ENCODE measurements at regions not wholly inside any gene's neighbourhood (a gene's known extent, or its start where the extent isn't known, plus 50 kb on each side); places are given as distances from the start of the nearest gene placed in this dataset.

DNA sequence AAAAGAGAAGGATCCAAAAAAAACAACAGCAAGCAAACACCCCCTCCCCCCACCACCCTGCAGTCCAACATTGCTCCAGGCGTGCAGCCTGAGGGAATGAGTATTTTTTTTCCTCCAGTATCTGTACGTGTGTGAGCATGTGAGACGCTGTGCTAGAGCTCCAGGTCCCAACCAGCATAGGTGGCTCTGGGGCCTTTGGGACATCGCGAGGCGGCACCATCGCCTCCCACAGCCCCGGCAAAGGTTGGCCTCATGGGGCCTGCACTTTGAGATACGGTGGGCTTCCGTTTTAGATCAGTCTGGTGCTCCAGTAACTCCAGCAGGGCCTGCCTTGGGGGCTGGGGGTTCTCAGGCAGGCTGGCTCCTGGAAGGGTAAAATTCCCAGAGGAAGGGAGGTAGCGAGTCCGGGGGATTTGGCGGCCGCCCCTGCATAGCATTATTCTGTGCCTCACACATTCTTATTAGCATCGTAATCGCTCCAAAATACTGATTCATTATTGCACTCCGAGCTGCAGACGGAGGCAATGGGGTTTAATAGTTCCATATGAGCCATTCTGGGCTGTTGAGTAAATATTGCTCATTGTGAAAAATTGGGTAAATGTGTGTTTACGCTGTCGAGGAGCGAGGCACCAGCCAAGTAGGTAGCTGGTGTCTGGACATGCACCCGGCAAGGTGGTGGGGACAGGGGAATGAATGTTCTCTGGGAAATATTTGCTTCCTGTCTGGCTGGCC, 143.1 kb upstream of the MYL2 start:
- Histone ChIP-seq H3K4me1 (no peaks in the 10 kb centered on the region), H3K27ac (no peak overlapping the region), H3K4me2 (ENCODE audit: low read length) (no peak overlapping the region), H3K27me3 (ENCODE audit: control insufficient read depth, insufficient read depth, low read length) (no peaks in the 10 kb centered on the region), H3K79me2 (no peaks in the 10 kb centered on the region), H3K4me3 (ENCODE audit: low read depth, low read length) (no peak overlapping the region), H3K9me3 (ENCODE audit: control insufficient read depth, low read length) (no peaks in the 10 kb centered on the region), H3K36me3 (ENCODE audit: control insufficient read depth, insufficient read depth, low read length) (no peaks in the 10 kb centered on the region), H2AFZ (no peak overlapping the region), H3K9ac (no peak overlapping the region)
- TF ChIP-seq, protein P1, sequence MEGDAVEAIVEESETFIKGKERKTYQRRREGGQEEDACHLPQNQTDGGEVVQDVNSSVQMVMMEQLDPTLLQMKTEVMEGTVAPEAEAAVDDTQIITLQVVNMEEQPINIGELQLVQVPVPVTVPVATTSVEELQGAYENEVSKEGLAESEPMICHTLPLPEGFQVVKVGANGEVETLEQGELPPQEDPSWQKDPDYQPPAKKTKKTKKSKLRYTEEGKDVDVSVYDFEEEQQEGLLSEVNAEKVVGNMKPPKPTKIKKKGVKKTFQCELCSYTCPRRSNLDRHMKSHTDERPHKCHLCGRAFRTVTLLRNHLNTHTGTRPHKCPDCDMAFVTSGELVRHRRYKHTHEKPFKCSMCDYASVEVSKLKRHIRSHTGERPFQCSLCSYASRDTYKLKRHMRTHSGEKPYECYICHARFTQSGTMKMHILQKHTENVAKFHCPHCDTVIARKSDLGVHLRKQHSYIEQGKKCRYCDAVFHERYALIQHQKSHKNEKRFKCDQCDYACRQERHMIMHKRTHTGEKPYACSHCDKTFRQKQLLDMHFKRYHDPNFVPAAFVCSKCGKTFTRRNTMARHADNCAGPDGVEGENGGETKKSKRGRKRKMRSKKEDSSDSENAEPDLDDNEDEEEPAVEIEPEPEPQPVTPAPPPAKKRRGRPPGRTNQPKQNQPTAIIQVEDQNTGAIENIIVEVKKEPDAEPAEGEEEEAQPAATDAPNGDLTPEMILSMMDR (IDR thresholded peaks at IDR 0.05): no peak

DNA sequence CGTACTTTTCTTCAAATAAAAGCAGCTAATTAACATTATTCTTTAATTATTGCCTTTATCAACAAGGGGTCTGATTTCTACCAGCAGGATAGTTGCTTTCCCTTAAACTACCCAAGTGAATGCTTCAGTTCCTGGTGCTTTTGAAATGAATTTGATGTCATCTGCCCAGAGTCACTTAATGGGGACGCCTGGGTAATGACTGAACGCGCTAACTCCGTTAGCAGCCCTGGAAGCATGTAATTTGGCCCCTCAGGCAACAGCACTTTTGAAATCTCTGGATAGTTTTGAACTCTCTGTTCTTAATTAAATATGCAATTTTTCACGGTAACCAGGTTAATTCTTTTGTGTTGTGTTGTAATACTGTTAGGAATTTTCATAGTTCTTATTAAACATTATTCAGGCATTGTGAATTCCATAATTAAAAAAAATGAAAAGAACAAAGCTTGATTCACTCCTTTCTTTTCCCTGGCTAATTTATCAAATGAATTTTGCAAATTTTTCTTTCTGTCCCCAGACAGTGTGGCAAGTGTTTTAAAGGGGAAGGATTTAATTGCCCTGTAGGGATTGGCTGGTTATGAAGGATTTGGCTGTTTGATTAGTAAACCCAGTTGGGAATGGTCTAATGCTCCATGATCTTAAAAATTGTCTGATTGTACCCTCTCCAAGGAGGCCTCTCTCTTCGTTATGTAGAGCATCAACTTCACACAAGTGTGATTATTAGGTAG, 137.5 kb upstream of the MYL2 start:
- Histone ChIP-seq H3K79me2 (no peaks in the 10 kb centered on the region), H2AFZ (no peak overlapping the region), H3K9ac (no peak overlapping the region), H3K36me3 (ENCODE audit: control insufficient read depth, insufficient read depth, low read length) (no peaks in the 10 kb centered on the region), H3K9me3 (ENCODE audit: control insufficient read depth, low read length) (no peaks in the 10 kb centered on the region), H3K4me3 (ENCODE audit: low read depth, low read length) (no peak overlapping the region), H3K27ac (no peak overlapping the region), H3K4me1 (no peaks in the 10 kb centered on the region), H3K4me2 (ENCODE audit: low read length) (no peak overlapping the region), H3K27me3 (ENCODE audit: control insufficient read depth, insufficient read depth, low read length) (no peaks in the 10 kb centered on the region)
- TF ChIP-seq, protein P1 (IDR thresholded peaks at IDR 0.05): no peak

DNA sequence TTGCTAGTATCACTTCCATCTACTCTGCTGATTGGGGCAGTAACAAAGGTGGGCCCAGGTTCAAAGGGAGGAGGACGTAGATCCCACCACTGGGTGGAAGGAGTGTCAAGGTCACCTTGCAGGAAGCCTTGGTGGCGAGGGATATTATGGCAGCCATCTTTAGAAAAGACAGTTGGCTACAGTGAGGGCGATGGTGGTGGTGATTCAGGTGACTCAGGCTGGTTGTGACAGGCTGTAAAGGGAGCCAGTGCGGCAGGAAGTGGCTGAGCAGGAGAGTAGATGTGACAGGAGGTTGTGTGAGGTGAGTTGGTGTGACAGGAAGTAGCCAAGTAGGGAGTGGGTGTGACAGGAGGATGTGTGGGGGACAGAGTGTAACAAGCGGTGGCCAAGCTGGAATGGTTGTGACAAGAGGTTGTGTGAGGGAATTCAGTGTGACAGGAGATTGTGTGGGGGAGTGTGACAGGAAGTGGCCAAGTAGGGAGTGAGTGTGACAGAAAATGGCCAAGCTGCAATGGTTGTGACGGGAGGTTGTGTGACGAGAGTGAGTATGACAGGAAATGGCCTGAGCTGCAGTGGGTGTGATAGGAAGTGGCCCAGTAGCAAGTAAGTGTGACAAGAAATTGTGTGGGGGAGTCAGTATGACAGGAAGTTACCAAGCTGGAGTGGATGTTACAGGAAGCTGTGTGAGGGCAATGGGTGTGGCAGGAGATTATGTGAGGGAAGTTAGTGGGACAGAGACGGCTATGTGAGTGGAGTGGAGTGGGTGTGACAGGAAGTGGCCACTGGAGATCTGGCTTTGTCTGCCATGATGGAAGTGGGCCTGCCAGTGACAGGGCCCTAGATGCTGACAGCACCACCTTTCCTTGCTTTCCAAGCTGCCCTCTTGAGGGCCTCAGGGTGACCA, 136.5 kb upstream of the MYL2 start:
- H3K27me3 ChIP-seq (ENCODE audit: control insufficient read depth, insufficient read depth, low read length): no peaks in the 10 kb centered on the region
- no peaks in the 10 kb centered on the region for H3K4me1 ChIP-seq
- H3K9ac ChIP-seq: no peak overlapping the region
- no peaks in the 10 kb centered on the region for H3K9me3 ChIP-seq (ENCODE audit: control insufficient read depth, low read length)
- H3K27ac ChIP-seq: no peak overlapping the region
- no peaks in the 10 kb centered on the region for H3K79me2 ChIP-seq
- H3K4me3 ChIP-seq (ENCODE audit: low read depth, low read length): no peak overlapping the region
- H3K36me3 ChIP-seq (ENCODE audit: control insufficient read depth, insufficient read depth, low read length): no peaks in the 10 kb centered on the region
- TF ChIP-seq, protein P1 (IDR thresholded peaks at IDR 0.05): no peak
- H2AFZ ChIP-seq: no peak overlapping the region
- no peak overlapping the region for H3K4me2 ChIP-seq (ENCODE audit: low read length)

DNA sequence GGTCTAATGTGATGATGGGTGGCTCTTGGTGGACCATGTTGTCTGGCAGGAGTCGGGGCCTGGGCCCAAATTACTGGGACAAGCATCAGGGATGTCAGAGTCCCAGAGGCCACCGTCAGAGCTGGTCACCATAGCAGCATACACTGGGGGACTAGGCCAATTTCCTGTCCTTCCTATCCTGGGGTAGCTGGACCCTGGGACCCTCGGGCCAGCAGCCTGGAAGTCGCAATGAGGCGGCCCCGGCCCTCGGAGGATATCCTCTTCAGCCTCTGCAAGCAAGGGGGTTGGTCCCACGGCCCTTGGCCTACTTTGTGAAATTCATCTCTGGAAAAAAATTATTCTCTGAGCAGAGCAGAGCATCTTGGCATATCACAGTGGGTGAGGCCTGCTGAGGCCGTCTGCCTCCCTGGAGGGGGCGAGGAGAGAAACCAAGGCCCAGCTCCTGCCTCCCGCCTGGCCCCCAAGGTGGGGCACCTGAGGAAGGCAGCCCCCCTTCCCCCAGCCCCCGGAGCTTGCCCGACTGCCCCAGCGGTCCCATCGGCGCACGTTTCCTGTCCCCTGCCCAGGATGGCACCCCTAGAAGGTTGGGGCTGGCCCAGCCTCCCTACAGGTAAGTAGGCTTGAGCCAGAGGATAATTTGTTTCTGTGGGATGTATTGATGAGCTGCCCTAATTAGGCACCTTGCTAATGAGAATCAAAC, 135.0 kb upstream of the MYL2 start:
- Histone ChIP-seq H3K4me1 (no peaks in the 10 kb centered on the region), H3K4me2 (ENCODE audit: low read length) (no peak overlapping the region), H3K79me2 (no peaks in the 10 kb centered on the region), H3K36me3 (ENCODE audit: control insufficient read depth, insufficient read depth, low read length) (no peaks in the 10 kb centered on the region), H3K9me3 (ENCODE audit: control insufficient read depth, low read length) (no peaks in the 10 kb centered on the region), H2AFZ (no peak overlapping the region), H3K4me3 (ENCODE audit: low read depth, low read length) (no peak overlapping the region), H3K27me3 (ENCODE audit: control insufficient read depth, insufficient read depth, low read length) (no peaks in the 10 kb centered on the region), H3K9ac (no peak overlapping the region), H3K27ac (no peak overlapping the region)
- TF ChIP-seq, protein P1 (IDR thresholded peaks at IDR 0.05): no peak
